NCI-H226 (cell line): ENCODE measurements at regions not wholly inside any gene's neighbourhood (a gene's known extent, or its start where the extent isn't known, plus 50 kb on each side); places are given as distances from the start of the nearest gene placed in this dataset.
"Not testable (repeated sequence)": the region's sequence is repeated elsewhere in the genome, so short reads cannot be mapped to it uniquely, and the experiment has no call there.

Source experiments
- DNase-seq: peaks from one replicate; pipeline ENCODE4 v3.0.0-alpha.2; 2015

- DNase-seq: no peak
These were observed 130.2 kb upstream of the HMGA2 start for GRCh38 chr12:65694130-65694529.

- DNase-seq: peak; percentile 96
These were observed 129.0 kb upstream of the HMGA2 start for GRCh38 chr12:65695113-65695865.

GRCh38 chr12:65696227-65696626 lies 128.1 kb upstream of the HMGA2 start:
- no peak for DNase-seq

- DNase-seq: peak; percentile 42
These were observed 125.0 kb upstream of the HMGA2 start for GRCh38 chr12:65699251-65699650.

GRCh38 chr12:65703176-65703575 lies 121.1 kb upstream of the HMGA2 start:
- no peak for DNase-seq

GRCh38 chr12:65705380-65705876 lies 118.9 kb upstream of the HMGA2 start:
- DNase-seq: no peak

GRCh38 chr12:65707051-65707450 lies 117.2 kb upstream of the HMGA2 start:
- no peak for DNase-seq

- DNase-seq: no peak
These were observed 111.9 kb upstream of the HMGA2 start for GRCh38 chr12:65712260-65713004.

- DNase-seq: no peak
These were observed 108.3 kb upstream of the HMGA2 start for GRCh38 chr12:65715961-65716360.

GRCh38 chr12:65720136-65721130 lies 103.8 kb upstream of the HMGA2 start:
- DNase-seq: peak; percentile 69

- no peak for DNase-seq
These were observed 102.6 kb upstream of the HMGA2 start for GRCh38 chr12:65721541-65722190.

- peak; percentile 6 for DNase-seq
These were observed 98.9 kb upstream of the HMGA2 start for GRCh38 chr12:65725376-65725775.

GRCh38 chr12:65728455-65728847 lies 95.8 kb upstream of the HMGA2 start:
- DNase-seq: no peak

GRCh38 chr12:65728848-65729793 lies 95.2 kb upstream of the HMGA2 start:
- DNase-seq: no peak

- DNase-seq: no peak
These were observed 92.5 kb upstream of the HMGA2 start for GRCh38 chr12:65731771-65732170.

- DNase-seq: not testable (repeated sequence)
These were observed 90.6 kb upstream of the HMGA2 start for GRCh38 chr12:65733643-65734042.

- no peak for DNase-seq
These were observed 90.1 kb upstream of the HMGA2 start for GRCh38 chr12:65734226-65734625.

- DNase-seq: no peak
These were observed 84.7 kb upstream of the HMGA2 start for GRCh38 chr12:65739606-65740005.

- DNase-seq: no peak
These were observed 83.8 kb upstream of the HMGA2 start for GRCh38 chr12:65740506-65740872.

GRCh38 chr12:65740873-65741600 lies 83.2 kb upstream of the HMGA2 start:
- DNase-seq: peak; percentile 73

- DNase-seq: no peak
These were observed 82.6 kb upstream of the HMGA2 start for GRCh38 chr12:65741656-65742017.
